Tibial artery (tissue), 4 donors: ENCODE measurements at regions not wholly inside any gene's neighbourhood (a gene's known extent, or its start where the extent isn't known, plus 50 kb on each side); places are given as distances from the start of the nearest gene placed in this dataset.

Experiments
- DNase-seq, 2 donors: peaks; one replicate each; pipeline ENCODE4 v3.0.0-alpha.2; 2019
- H3K27ac ChIP-seq, 2 donors: fragments of 200-600 bp; sonication (generic) in 1 of 2; 1 replicate in 1 of 2; 2 replicates in 1 of 2; pipeline ENCODE4 v1.5.1; 2018 to 2019; ENCODE audit warnings: mild to moderate bottlenecking in 1 of 2
- H3K27me3 ChIP-seq, 2 donors: fragments of 200-600 bp; sonication (generic) in 1 of 2; one replicate each; pipeline versions ENCODE4 v1.5.1 to v1.6.0; 2016 to 2019
- H3K36me3 ChIP-seq, 3 donors: fragments of 200-600 bp; sonication (generic) in 2 of 3; one replicate each; pipeline ENCODE4 v1.5.1; 2016 to 2019; ENCODE audit warnings: mild to moderate bottlenecking in 2 of 3
- H3K4me1 ChIP-seq, 4 donors: fragments of 200-600 bp; sonication (generic) in 2 of 4; 1 replicate in 3 of 4; 2 replicates in 1 of 4; pipeline ENCODE4 v1.5.1; 2016 to 2019
- H3K4me3 ChIP-seq, 2 donors: fragments of 200-600 bp; sonication (generic) in 1 of 2; 1 replicate in 1 of 2; 2 replicates in 1 of 2; pipeline ENCODE4 v1.5.1; 2018 to 2019; ENCODE audit warnings: mild to moderate bottlenecking in 2 of 2
- H3K9me3 ChIP-seq, 3 donors: fragments of 200-600 bp; sonication (generic) in 1 of 3; one replicate each; pipeline ENCODE4 v1.5.1; 2016 to 2019
- CTCF ChIP-seq, 2 experiments: fragments of 200-600 bp in 1 of 2; fragments of 450-650 bp in 1 of 2; IDR thresholded peaks; one replicate each; pipeline ENCODE4 v1.5.1; 2017 to 2019; ENCODE audit warnings: antibody characterized with exemption in 2 of 2, mild to moderate bottlenecking in 1 of 2, moderate library complexity in 1 of 2
- intact Hi-C: fragments of 100-400 bp; cut with DNase I; formaldehyde crosslinking; loops from one replicate; pipeline ENCODE4 v1.15.0; 2023; ENCODE audit warnings: low total_unique reads

- no peaks in the 10 kb centered on the region for H3K27me3 ChIP-seq
- H3K9me3 ChIP-seq, result no peaks in the 10 kb centered on the region
- intact Hi-C loops, result no loop called here
Observed at GRCh38 chr3:101954936-101955335, 105.6 kb downstream of the NFKBIZ start.

GRCh38 chr3:101962055-101962454 is 112.7 kb downstream of the NFKBIZ start:
- Histone ChIP-seq H3K27me3 (no peaks in the 10 kb centered on the region), H3K27ac (no peak overlapping the region), H3K4me3 (no peak overlapping the region), H3K4me1 (peaks cover 0 to 20% (median 4%) of the 10 kb centered on the region in 4 donors), H3K9me3 (no peaks in the 10 kb centered on the region), H3K36me3 (no peaks in the 10 kb centered on the region)
- DNase-seq, result no peak
- intact Hi-C loops, result no loop called here
- TF ChIP-seq CTCF (IDR thresholded peaks at IDR 0.05), result no peak

More at GRCh38 chr3:101954936-101955335, 105.6 kb downstream of the NFKBIZ start:
- Histone ChIP-seq H3K4me3 (no peak overlapping the region), H3K4me1 (peaks cover 0 to 19% (median 2%) of the 10 kb centered on the region in 4 donors), H3K36me3 (no peaks in the 10 kb centered on the region), H3K27ac (no peak overlapping the region)
- no peak for TF ChIP-seq CTCF (IDR thresholded peaks at IDR 0.05)
- no peak for DNase-seq

GRCh38 chr3:101963902-101964362 is 114.6 kb downstream of the NFKBIZ start:
- no peak overlapping the region for H3K4me3 ChIP-seq
- H3K4me1 ChIP-seq, result peaks cover 0 to 20% (median 4%) of the 10 kb centered on the region in 4 donors
- no peak for TF ChIP-seq CTCF (IDR thresholded peaks at IDR 0.05)
- H3K9me3 ChIP-seq, result no peaks in the 10 kb centered on the region
- no peaks in the 10 kb centered on the region for H3K27me3 ChIP-seq
- intact Hi-C loops, result no loop called here
- peak overlapping the region in 1 of 2 donors; percentile 16 for H3K27ac ChIP-seq
- H3K36me3 ChIP-seq, result no peaks in the 10 kb centered on the region
- peak in 1 of 2 donors; percentile 32 for DNase-seq

GRCh38 chr3:101964861-101965260 is 115.5 kb downstream of the NFKBIZ start:
- intact Hi-C loops, result no loop called here
- Histone ChIP-seq H3K9me3 (no peaks in the 10 kb centered on the region), H3K4me1 (peaks cover 0 to 20% (median 4%) of the 10 kb centered on the region in 4 donors), H3K27me3 (no peaks in the 10 kb centered on the region), H3K36me3 (no peaks in the 10 kb centered on the region), H3K27ac (peak overlapping the region in 1 of 2 donors; percentile 16), H3K4me3 (no peak overlapping the region)
- DNase-seq, result no peak
- TF ChIP-seq CTCF (IDR thresholded peaks at IDR 0.05), result no peak

- TF ChIP-seq CTCF (IDR thresholded peaks at IDR 0.05), result no peak
Observed at GRCh38 chr3:101966226-101966625, 116.9 kb downstream of the NFKBIZ start.

GRCh38 chr3:101970212-101970611 is 120.9 kb downstream of the NFKBIZ start:
- no peaks in the 10 kb centered on the region for H3K4me1 ChIP-seq
- no peak for TF ChIP-seq CTCF (IDR thresholded peaks at IDR 0.05)
- intact Hi-C loops, result no loop called here
- H3K4me3 ChIP-seq, result no peak overlapping the region
- no peaks in the 10 kb centered on the region for H3K9me3 ChIP-seq
- H3K27ac ChIP-seq, result no peak overlapping the region
- DNase-seq, result no peak
- H3K36me3 ChIP-seq, result no peaks in the 10 kb centered on the region
- H3K27me3 ChIP-seq, result no peaks in the 10 kb centered on the region

More at GRCh38 chr3:101966226-101966625, 116.9 kb downstream of the NFKBIZ start:
- H3K27me3 ChIP-seq, result no peaks in the 10 kb centered on the region
- no peak for DNase-seq
- H3K4me1 ChIP-seq, result peaks cover 0 to 20% (median 4%) of the 10 kb centered on the region in 4 donors
- no peaks in the 10 kb centered on the region for H3K9me3 ChIP-seq
- H3K36me3 ChIP-seq, result no peaks in the 10 kb centered on the region
- H3K4me3 ChIP-seq, result no peak overlapping the region
- intact Hi-C loops, result no loop called here
- H3K27ac ChIP-seq, result no peak overlapping the region
